Breast epithelium (tissue), 3 donors: ENCODE measurements at regions not wholly inside any gene's neighbourhood (a gene's known extent, or its start where the extent isn't known, plus 50 kb on each side); places are given as distances from the start of the nearest gene placed in this dataset.

Experiments used
- CTCF ChIP-seq, 3 donors: fragments of 450-650 bp; IDR thresholded peaks; one replicate each; pipeline ENCODE4 v1.5.1; 2016 to 2017; ENCODE audit warnings: antibody characterized with exemption in 3 of 3, mild to moderate bottlenecking in 3 of 3, moderate library complexity in 3 of 3
- POLR2A ChIP-seq: fragments of 450-650 bp; IDR thresholded peaks from one replicate; pipeline ENCODE4 v1.6.1; 2016; ENCODE audit warnings: antibody characterized with exemption, mild to moderate bottlenecking, moderate library complexity
- POLR2AphosphoS5 ChIP-seq, 3 donors: sonication (generic); formaldehyde crosslinking; IDR thresholded peaks; one replicate each; pipeline ENCODE4 v1.6.1; 2017; ENCODE audit warnings: antibody characterized with exemption in 3 of 3

DNA sequence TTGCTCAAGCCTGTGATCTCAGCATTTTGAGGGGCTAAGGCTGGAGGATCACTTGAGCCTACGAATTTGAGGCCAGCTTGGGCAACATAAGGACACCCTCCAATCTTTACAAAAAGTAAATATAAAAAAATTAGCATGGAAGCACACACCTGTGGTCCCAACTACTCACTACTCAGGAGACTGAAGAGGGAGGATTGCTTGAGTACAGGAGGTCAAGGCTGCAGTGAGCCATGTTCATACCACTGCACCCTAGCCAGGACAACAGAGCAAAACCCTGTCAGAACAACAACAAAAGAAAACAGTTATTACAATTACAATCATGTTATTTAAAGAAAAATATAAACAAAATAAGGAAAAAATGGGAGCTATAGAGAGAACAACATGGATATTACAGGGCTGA, 82.5 kb upstream of the TNFAIP3 start:
- no peak for TF ChIP-seq CTCF (IDR thresholded peaks at IDR 0.05)
- TF ChIP-seq POLR2A: no peak
- no peak for TF ChIP-seq POLR2AphosphoS5 (IDR thresholded peaks at IDR 0.05)
